ENCODE measurements at regions not wholly inside any gene's neighbourhood (a gene's known extent, or its start where the extent isn't known, plus 50 kb on each side); places are given as distances from the start of the nearest gene placed in this dataset.

DNA sequence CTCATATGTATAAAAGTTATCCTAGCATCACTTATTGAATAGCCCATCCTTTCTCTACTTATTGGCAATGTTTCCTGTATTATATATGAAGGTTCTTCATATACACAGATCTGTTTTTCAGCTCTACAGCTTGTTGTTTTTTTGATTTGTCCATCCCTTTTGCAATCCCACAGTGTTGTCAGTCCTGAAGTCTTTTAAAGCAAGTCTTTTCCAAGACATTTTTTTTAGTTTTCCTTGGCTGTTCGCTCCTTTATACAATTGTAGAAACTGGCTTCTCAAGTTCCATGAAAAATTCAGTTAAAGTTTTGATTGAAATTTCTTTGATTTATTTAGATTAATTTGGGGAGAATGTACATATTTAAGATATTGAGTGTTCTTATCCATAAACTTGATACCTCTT is 295.3 kb upstream of the SORL1-AS1 start (continued):
- TF ChIP-seq SIN3A (IDR thresholded peaks at IDR 0.05; ENCODE audit: borderline replicate concordance, low read depth, low read length) (no peak), JUND (IDR thresholded peaks at IDR 0.05) (no peak), MEF2A (IDR thresholded peaks at IDR 0.05; ENCODE audit: borderline replicate concordance, low read depth) (no peak), GABPA (IDR thresholded peaks at IDR 0.05; ENCODE audit: low read depth) (no peak)
- TF ChIP-seq, protein P1, sequence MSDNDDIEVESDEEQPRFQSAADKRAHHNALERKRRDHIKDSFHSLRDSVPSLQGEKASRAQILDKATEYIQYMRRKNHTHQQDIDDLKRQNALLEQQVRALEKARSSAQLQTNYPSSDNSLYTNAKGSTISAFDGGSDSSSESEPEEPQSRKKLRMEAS (IDR thresholded peaks at IDR 0.05; ENCODE audit: low read depth): no peak
- TF ChIP-seq, protein P2, sequence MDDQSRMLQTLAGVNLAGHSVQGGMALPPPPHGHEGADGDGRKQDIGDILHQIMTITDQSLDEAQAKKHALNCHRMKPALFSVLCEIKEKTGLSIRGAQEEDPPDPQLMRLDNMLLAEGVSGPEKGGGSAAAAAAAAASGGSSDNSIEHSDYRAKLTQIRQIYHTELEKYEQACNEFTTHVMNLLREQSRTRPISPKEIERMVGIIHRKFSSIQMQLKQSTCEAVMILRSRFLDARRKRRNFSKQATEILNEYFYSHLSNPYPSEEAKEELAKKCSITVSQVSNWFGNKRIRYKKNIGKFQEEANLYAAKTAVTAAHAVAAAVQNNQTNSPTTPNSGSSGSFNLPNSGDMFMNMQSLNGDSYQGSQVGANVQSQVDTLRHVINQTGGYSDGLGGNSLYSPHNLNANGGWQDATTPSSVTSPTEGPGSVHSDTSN (IDR thresholded peaks at IDR 0.05): no peak

DNA sequence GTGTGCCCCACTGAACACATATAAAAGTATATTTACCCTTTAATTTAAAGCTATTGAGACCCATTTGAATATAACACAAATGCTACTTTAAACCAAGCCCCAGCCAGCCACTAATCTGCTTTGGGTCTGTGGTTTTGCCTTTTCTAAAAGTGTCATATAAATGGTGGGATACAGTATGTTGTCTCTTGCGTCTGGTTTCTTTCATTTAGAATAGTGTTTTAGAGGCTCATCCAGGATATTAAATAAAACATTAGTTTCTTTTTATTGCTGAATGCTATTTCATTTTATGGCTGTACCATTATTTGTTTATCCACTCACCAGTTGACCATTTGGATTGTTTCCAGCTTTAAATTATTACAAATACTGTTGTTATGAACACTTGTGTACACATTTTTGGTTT is 290.5 kb upstream of the SORL1-AS1 start:
- 96% methylated on average over 1 of the region's 1 CpG for WGBS (ENCODE audit: low lambda C conversion rate)
- Histone ChIP-seq H3K36me3 (replicated peaks in 1 of 2; ENCODE audit: control insufficient read depth in 1 of 2, insufficient read depth in 2 of 2, low read length in 1 of 2) (no peaks in the 10 kb centered on the region), H3K4me2 (no peak overlapping the region), H3K9me3 (peaks cover 10% of the 10 kb centered on the region; the same call in 1 of the 2 replicates), H3K79me2 (ENCODE audit: insufficient read depth) (no peaks in the 10 kb centered on the region), H3K27me3 (ENCODE audit: insufficient read depth) (no peaks in the 10 kb centered on the region), H3K4me1 (ENCODE audit: control insufficient read depth in 1 of 2, insufficient read depth in 2 of 2, low read depth in 1 of 2, low read length in 1 of 2) (peaks cover 9 to 20% of the 10 kb centered on the region in 2 experiments; a peak in 3 of 4 replicates), H3K4me3 (ENCODE audit: low read depth in 2 of 2, low read length in 1 of 2) (no peak overlapping the region), H4K20me1 (ENCODE audit: insufficient read depth) (no peaks in the 10 kb centered on the region), H2AFZ (ENCODE audit: low read depth) (no peak overlapping the region), H3K27ac (ENCODE audit: low read depth in 2 of 2, low read length in 1 of 2) (peak overlapping the region in 1 of 2 experiments; percentile 98; a peak in 2 of 4 replicates), H3F3A (replicated peaks; ENCODE audit: insufficient read depth) (no peaks in the 10 kb centered on the region), H3K9ac (no peak overlapping the region), H3K9me2 (no peaks in the 10 kb centered on the region)
- ChIA-PET POLR2A (no interaction called here), CTCF (no interaction called here)
- DNase-seq: no peak
- TF ChIP-seq CHD2 (IDR thresholded peaks at IDR 0.05; ENCODE audit: low read length, partially characterized antibody): no peak
- TF ChIP-seq TAF1 (IDR thresholded peaks at IDR 0.05; ENCODE audit: borderline replicate concordance, low read depth, low read length): no peak
- TF ChIP-seq RAD21 (IDR thresholded peaks at IDR 0.05; ENCODE audit: low read length): no peak
- TF ChIP-seq NRF1 (IDR thresholded peaks at IDR 0.05; ENCODE audit: low read depth, low read length): no peak

DNA sequence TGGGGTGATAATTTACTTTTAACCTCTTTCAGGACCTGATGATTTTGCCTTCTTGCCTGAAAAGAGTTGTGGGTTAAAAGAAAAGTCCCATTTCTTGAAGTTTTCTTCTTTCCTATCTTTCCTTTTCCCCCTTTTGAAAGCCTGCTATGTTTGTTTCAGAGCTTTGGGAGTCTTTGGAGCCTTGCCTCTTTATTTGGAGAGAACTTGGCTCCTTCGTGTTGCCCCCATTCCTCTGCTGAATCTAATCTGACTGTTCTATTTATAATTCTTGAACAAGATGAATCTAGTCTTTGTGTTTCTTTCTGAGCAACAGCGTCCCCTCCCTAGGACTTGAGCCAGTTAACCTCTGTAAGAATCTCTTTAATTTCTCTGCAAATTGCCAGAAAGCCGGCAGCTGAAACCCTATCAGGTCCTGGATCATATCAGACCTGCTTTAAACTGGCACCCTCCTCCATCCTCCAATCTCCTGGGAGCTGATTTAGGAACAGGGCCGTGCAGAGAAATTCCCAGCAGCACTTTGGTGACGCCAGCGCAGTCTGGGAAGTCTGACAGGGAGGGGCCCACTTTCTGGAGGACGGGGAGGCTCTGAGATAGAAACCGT is 289.1 kb upstream of the SORL1-AS1 start:
- 16% methylated on average over 8 of the region's 8 CpGs for WGBS (ENCODE audit: low lambda C conversion rate)
- peaks cover 9 to 20% of the 10 kb centered on the region in 2 experiments; a peak in 3 of 4 replicates for H3K4me1 ChIP-seq (ENCODE audit: control insufficient read depth in 1 of 2, insufficient read depth in 2 of 2, low read depth in 1 of 2, low read length in 1 of 2)
- H4K20me1 ChIP-seq (ENCODE audit: insufficient read depth): no peaks in the 10 kb centered on the region
- peak; percentile 36 for DNase-seq
- ChIA-PET POLR2A (interaction anchor here (1.4 to 1.7 kb wide), 2 partner anchors 19 to 70 kb away, joined by 4 to 6 read pairs; no protein-coding TSS in a partner anchor), CTCF (interaction anchor here (0.7 to 1.8 kb wide), 8 partner anchors 18 to 764 kb away, joined by 3 to 16 read pairs (median 4); no protein-coding TSS in a partner anchor)
- peaks cover 10% of the 10 kb centered on the region; the same call in 1 of the 2 replicates for H3K9me3 ChIP-seq
- no peaks in the 10 kb centered on the region for H3K36me3 ChIP-seq (replicated peaks in 1 of 2; ENCODE audit: control insufficient read depth in 1 of 2, insufficient read depth in 2 of 2, low read length in 1 of 2)
- H3K79me2 ChIP-seq (ENCODE audit: insufficient read depth): no peaks in the 10 kb centered on the region
- H3K9me2 ChIP-seq: no peaks in the 10 kb centered on the region
- H3K27ac ChIP-seq (ENCODE audit: low read depth in 2 of 2, low read length in 1 of 2): peak overlapping the region; percentile 74 to 98
- H3F3A ChIP-seq (replicated peaks; ENCODE audit: insufficient read depth): no peaks in the 10 kb centered on the region
- peak overlapping the region; percentile 91 for H2AFZ ChIP-seq (ENCODE audit: low read depth)
- H3K9ac ChIP-seq: peak overlapping the region; percentile 6; the same call in 1 of the 2 replicates
- H3K4me3 ChIP-seq (ENCODE audit: low read depth in 2 of 2, low read length in 1 of 2): peak overlapping the region in 1 of 2 experiments; percentile 9; a peak in 1 of 4 replicates
- H3K27me3 ChIP-seq (ENCODE audit: insufficient read depth): no peaks in the 10 kb centered on the region
- H3K4me2 ChIP-seq: peak overlapping the region; percentile 45
- TF ChIP-seq EP300 (IDR thresholded peaks at IDR 0.05; ENCODE audit: borderline replicate concordance in 1 of 2, low read depth in 1 of 2, low read length in 1 of 2) (peak; percentile 80 to 89; a peak in 3 of 4 replicates), GABPA (IDR thresholded peaks at IDR 0.05; ENCODE audit: low read depth) (no peak), CHD2 (IDR thresholded peaks at IDR 0.05; ENCODE audit: low read length, partially characterized antibody) (peak; percentile 47), POLR2AphosphoS5 (IDR thresholded peaks at IDR 0.05; ENCODE audit: low read depth, low read length) (peak; percentile 82), MEF2A (IDR thresholded peaks at IDR 0.05; ENCODE audit: borderline replicate concordance, low read depth) (peak; percentile 64), TEAD4 (IDR thresholded peaks at IDR 0.05; ENCODE audit: borderline replicate concordance, insufficient read depth) (peak; percentile 58; the same call in 1 of the 2 replicates), SMC3 (IDR thresholded peaks at IDR 0.05; ENCODE audit: low read depth, low read length) (no peak), EZH2phosphoT487 (IDR thresholded peaks at IDR 0.05; ENCODE audit: borderline replicate concordance, low read depth) (no peak)
- TF ChIP-seq, protein P3, sequence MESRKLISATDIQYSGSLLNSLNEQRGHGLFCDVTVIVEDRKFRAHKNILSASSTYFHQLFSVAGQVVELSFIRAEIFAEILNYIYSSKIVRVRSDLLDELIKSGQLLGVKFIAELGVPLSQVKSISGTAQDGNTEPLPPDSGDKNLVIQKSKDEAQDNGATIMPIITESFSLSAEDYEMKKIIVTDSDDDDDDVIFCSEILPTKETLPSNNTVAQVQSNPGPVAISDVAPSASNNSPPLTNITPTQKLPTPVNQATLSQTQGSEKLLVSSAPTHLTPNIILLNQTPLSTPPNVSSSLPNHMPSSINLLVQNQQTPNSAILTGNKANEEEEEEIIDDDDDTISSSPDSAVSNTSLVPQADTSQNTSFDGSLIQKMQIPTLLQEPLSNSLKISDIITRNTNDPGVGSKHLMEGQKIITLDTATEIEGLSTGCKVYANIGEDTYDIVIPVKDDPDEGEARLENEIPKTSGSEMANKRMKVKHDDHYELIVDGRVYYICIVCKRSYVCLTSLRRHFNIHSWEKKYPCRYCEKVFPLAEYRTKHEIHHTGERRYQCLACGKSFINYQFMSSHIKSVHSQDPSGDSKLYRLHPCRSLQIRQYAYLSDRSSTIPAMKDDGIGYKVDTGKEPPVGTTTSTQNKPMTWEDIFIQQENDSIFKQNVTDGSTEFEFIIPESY (IDR thresholded peaks at IDR 0.05; ENCODE audit: borderline replicate concordance, low read depth): no peak
- TF ChIP-seq, protein P2 (IDR thresholded peaks at IDR 0.05): peak; percentile 82
- TF ChIP-seq, protein P4, sequence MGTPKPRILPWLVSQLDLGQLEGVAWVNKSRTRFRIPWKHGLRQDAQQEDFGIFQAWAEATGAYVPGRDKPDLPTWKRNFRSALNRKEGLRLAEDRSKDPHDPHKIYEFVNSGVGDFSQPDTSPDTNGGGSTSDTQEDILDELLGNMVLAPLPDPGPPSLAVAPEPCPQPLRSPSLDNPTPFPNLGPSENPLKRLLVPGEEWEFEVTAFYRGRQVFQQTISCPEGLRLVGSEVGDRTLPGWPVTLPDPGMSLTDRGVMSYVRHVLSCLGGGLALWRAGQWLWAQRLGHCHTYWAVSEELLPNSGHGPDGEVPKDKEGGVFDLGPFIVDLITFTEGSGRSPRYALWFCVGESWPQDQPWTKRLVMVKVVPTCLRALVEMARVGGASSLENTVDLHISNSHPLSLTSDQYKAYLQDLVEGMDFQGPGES (IDR thresholded peaks at IDR 0.05; ENCODE audit: low read depth, low read length): no peak
